CD4-positive, CD25-positive, alpha-beta regulatory T cell (primary cell): ENCODE measurements at regions not wholly inside any gene's neighbourhood (a gene's known extent, or its start where the extent isn't known, plus 50 kb on each side); places are given as distances from the start of the nearest gene placed in this dataset.

Source experiments
- ATAC-seq, 2 donors: fragments of 150-1000 bp; cut with Tn5 transposase; one replicate each; pipeline ENCODE4 v1.10.0; 2021; ENCODE audit warnings: low read depth in 2 of 2, moderate number of reproducible peaks in 2 of 2, moderate library complexity in 1 of 2
- DNase-seq, 3 donors: peaks; one replicate each; pipeline versions ENCODE4 v3.0.0 to v3.0.0-alpha.2; 2012 to 2022; ENCODE audit warnings: mixed read lengths in 1 of 3
- H3K27ac ChIP-seq: one replicate; pipeline ENCODE4 v1.7.0; 2013; ENCODE audit warnings: mild to moderate bottlenecking, low read length; ENCODE audit not compliant: insufficient read depth, poor library complexity, severe bottlenecking
- H3K27me3 ChIP-seq: one replicate; pipeline ENCODE4 v1.7.0; 2013; ENCODE audit warnings: low read length; ENCODE audit not compliant: control insufficient read depth, insufficient read depth
- H3K36me3 ChIP-seq: one replicate; pipeline ENCODE4 v1.7.0; 2013; ENCODE audit warnings: mild to moderate bottlenecking, low read length, moderate library complexity; ENCODE audit not compliant: control insufficient read depth, insufficient read depth
- H3K4me1 ChIP-seq: 2 replicates; pipeline ENCODE4 v1.7.0; 2013; ENCODE audit warnings: mild to moderate bottlenecking, low read length; ENCODE audit not compliant: insufficient read depth, control insufficient read depth, poor library complexity, severe bottlenecking
- H3K4me3 ChIP-seq: one replicate; pipeline ENCODE4 v1.7.0; 2013; ENCODE audit warnings: low read depth, mild to moderate bottlenecking, low read length, moderate library complexity
- H3K9me3 ChIP-seq, 2 experiments: 1 replicate in 1 of 2; 2 replicates in 1 of 2; pipeline ENCODE4 v1.7.0; 2013; ENCODE audit warnings: low read length in 2 of 2, mild to moderate bottlenecking in 1 of 2, moderate library complexity in 1 of 2; ENCODE audit not compliant: control insufficient read depth in 2 of 2
- H3K27ac Mint-ChIP-seq, 3 donors: one replicate each; pipeline ENCODE4 v1.8.0; 2020 to 2022; ENCODE audit warnings: mild to moderate bottlenecking in 3 of 3, mixed read lengths in 3 of 3, moderate library complexity in 2 of 3
- H3K27me3 Mint-ChIP-seq: one replicate; pipeline ENCODE4 v1.8.0; 2022; ENCODE audit warnings: mild to moderate bottlenecking, mixed read lengths
- H3K36me3 Mint-ChIP-seq: one replicate; pipeline ENCODE4 v1.8.0; 2020; ENCODE audit warnings: mixed read lengths
- H3K4me1 Mint-ChIP-seq, 4 donors: one replicate each; pipeline ENCODE4 v1.8.0; 2020 to 2022; ENCODE audit warnings: mixed read lengths in 4 of 4, mild to moderate bottlenecking in 1 of 4
- H3K4me3 Mint-ChIP-seq, 4 donors: one replicate each; pipeline ENCODE4 v1.8.0; 2020 to 2022; ENCODE audit warnings: mild to moderate bottlenecking in 4 of 4, mixed read lengths in 4 of 4, moderate library complexity in 3 of 4
- H3K9me3 Mint-ChIP-seq, 7 donors: one replicate each; pipeline ENCODE4 v1.8.0; 2020 to 2022; ENCODE audit warnings: mixed read lengths in 7 of 7, mild to moderate bottlenecking in 3 of 7, moderate library complexity in 2 of 7

DNA sequence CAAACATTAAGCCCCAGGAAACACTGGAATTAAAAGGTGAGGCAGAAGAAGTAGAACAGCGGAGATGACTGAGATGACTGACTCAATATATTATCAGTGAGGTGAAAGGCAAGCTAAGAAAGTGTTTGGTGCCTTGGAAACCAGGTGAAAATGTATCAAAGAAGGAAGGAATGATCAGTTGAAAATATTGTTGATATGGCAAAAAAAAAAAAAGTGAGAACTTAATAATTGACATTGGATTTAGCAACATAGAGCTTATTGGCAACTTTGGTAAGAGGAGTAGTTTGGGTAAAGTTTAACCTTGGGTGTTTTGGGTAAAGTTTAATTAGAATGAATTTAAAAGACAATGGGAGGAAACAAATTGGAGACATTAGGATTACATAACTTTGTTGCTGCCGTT, 127.7 kb upstream of the MYOCD start:
- Histone ChIP-seq H3K9me3 (peaks cover 0 to 3% of the 10 kb centered on the region in 2 experiments), H3K4me3 (no peak overlapping the region), H3K27me3 (no peaks in the 10 kb centered on the region), H3K36me3 (no peaks in the 10 kb centered on the region), H3K4me1 (no peaks in the 10 kb centered on the region), H3K27ac (no peak overlapping the region)
- no peak overlapping the region for H3K27ac Mint-ChIP-seq
- H3K27me3 Mint-ChIP-seq = no peaks in the 10 kb centered on the region
- ATAC-seq = no peak
- no peaks in the 10 kb centered on the region for H3K4me1 Mint-ChIP-seq
- no peak for DNase-seq
- no peak overlapping the region for H3K4me3 Mint-ChIP-seq
- peaks cover 0 to 11% (median 3%) of the 10 kb centered on the region in 7 donors for H3K9me3 Mint-ChIP-seq
- no peaks in the 10 kb centered on the region for H3K36me3 Mint-ChIP-seq

DNA sequence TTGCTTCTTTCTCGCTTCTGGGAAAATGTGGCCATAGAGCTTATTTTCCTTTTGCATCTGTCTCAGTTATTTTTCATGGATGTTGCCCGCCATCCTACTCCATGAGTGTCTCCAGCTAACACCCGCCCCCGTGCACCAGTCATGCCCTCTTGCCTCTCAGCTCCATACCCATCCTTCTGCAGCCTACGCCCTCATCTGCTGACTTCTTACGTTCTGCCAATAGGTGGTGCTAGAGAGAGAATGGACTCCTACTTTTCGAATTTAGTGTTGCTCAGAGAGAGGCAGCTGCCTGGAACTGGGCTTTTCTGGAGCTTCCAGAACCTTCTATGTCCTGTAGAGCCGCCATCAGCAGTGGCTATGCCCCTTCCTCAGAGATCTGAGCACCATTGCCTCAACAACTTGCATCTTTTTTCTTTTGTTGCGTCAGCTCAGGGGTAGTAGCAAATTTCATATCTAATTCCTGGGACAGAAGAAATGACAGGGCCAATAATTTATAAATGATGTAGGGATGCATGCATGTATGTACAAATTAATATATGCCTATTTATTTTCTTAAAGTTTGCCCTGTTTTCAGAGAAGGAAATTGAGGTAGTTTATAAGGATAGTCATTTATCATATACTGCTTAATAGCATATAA, 119.7 kb upstream of the MYOCD start:
- Histone ChIP-seq H3K4me3 (no peak overlapping the region), H3K27me3 (no peaks in the 10 kb centered on the region), H3K4me1 (no peaks in the 10 kb centered on the region), H3K27ac (no peak overlapping the region), H3K36me3 (no peaks in the 10 kb centered on the region), H3K9me3 (no peaks in the 10 kb centered on the region)
- ATAC-seq (no peak), DNase-seq (peak in 1 of 3 donors; percentile 8)
- no peaks in the 10 kb centered on the region for H3K36me3 Mint-ChIP-seq
- no peak overlapping the region for H3K27ac Mint-ChIP-seq
- no peaks in the 10 kb centered on the region for H3K4me1 Mint-ChIP-seq
- no peak overlapping the region for H3K4me3 Mint-ChIP-seq
- H3K9me3 Mint-ChIP-seq = peaks cover 0 to 17% (median 3%) of the 10 kb centered on the region in 7 donors
- no peaks in the 10 kb centered on the region for H3K27me3 Mint-ChIP-seq

DNA sequence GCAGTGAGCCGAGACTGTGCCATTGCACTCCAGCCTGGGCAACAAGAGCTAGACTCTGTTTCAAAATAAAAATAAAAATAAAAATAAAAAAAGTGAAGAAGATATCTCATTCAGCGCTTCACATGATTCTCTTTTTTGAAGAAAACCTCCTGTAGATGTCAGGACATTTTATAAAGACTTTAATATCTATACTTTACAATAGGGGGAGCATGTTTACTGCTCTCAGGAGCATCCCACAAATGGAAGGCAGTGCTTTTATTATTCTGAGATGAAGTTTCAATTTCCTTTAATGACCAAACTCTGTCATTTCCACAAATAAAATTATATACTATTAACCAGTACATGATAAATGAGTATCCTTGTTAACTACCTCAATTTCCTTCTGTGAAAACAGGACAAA, 118.7 kb upstream of the MYOCD start:
- Mint-ChIP-seq H3K4me1 (no peaks in the 10 kb centered on the region), H3K27me3 (no peaks in the 10 kb centered on the region), H3K36me3 (no peaks in the 10 kb centered on the region), H3K27ac (no peak overlapping the region), H3K4me3 (no peak overlapping the region), H3K9me3 (peaks cover 0 to 19% (median 3%) of the 10 kb centered on the region in 7 donors)
- H3K27me3 ChIP-seq = no peaks in the 10 kb centered on the region
- ATAC-seq = no peak
- no peaks in the 10 kb centered on the region for H3K36me3 ChIP-seq
- no peak overlapping the region for H3K27ac ChIP-seq
- no peak overlapping the region for H3K4me3 ChIP-seq
- no peak for DNase-seq
- no peaks in the 10 kb centered on the region for H3K4me1 ChIP-seq
- H3K9me3 ChIP-seq = no peaks in the 10 kb centered on the region

DNA sequence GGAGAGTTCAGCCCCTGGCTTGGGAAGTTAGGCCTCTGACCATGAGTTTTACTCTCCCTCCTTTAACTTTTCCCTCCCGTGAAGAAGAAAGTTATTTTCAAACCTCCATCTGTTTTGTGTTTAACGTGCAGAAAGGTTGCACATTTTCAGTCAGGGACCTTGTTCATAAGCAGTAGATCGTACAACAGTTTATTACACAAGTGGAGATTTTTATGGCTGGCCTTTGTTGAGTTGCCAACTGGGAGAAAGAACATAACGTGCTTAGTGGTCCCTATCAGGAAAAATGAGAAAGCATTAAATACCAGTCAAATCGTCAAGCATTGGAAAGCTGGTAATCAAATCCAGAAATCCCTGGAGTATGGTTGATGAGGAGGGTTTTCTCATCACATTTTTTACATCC, 117.9 kb upstream of the MYOCD start:
- Mint-ChIP-seq H3K36me3 (no peaks in the 10 kb centered on the region), H3K27me3 (no peaks in the 10 kb centered on the region), H3K9me3 (peaks cover 0 to 14% (median 3%) of the 10 kb centered on the region in 7 donors), H3K4me3 (no peak overlapping the region), H3K4me1 (no peaks in the 10 kb centered on the region), H3K27ac (no peak overlapping the region)
- H3K27ac ChIP-seq = no peak overlapping the region
- no peaks in the 10 kb centered on the region for H3K27me3 ChIP-seq
- no peaks in the 10 kb centered on the region for H3K36me3 ChIP-seq
- H3K4me1 ChIP-seq = no peaks in the 10 kb centered on the region
- H3K9me3 ChIP-seq = no peaks in the 10 kb centered on the region
- ATAC-seq (no peak), DNase-seq (no peak)
- H3K4me3 ChIP-seq = no peak overlapping the region

DNA sequence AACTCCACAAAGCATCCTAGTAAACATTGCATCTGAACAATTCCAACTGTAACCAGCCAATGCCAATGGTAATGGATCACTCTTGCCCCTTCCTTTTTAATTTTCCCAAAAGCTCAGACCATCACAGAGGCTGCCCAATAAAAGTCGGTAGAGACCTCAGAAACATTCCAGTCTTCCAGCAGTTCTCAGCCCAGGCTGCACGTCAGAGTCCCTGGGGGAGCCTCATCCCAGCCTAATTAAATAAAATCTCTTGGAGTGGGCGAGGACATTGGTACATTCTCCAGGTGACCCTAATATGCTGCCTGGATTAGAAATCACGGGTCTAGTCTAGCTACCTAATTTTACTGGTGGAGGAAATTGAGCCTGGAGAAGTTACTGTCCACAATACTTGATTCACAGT, 117.1 kb upstream of the MYOCD start:
- Histone ChIP-seq H3K4me3 (no peak overlapping the region), H3K27me3 (no peaks in the 10 kb centered on the region), H3K4me1 (no peaks in the 10 kb centered on the region), H3K36me3 (no peaks in the 10 kb centered on the region), H3K27ac (no peak overlapping the region), H3K9me3 (no peaks in the 10 kb centered on the region)
- Mint-ChIP-seq H3K9me3 (peaks cover 0 to 14% (median 3%) of the 10 kb centered on the region in 7 donors), H3K4me3 (no peak overlapping the region), H3K27ac (peak overlapping the region in 1 of 3 donors; percentile 43), H3K36me3 (no peaks in the 10 kb centered on the region), H3K4me1 (no peaks in the 10 kb centered on the region), H3K27me3 (no peaks in the 10 kb centered on the region)
- DNase-seq (no peak), ATAC-seq (no peak)

DNA sequence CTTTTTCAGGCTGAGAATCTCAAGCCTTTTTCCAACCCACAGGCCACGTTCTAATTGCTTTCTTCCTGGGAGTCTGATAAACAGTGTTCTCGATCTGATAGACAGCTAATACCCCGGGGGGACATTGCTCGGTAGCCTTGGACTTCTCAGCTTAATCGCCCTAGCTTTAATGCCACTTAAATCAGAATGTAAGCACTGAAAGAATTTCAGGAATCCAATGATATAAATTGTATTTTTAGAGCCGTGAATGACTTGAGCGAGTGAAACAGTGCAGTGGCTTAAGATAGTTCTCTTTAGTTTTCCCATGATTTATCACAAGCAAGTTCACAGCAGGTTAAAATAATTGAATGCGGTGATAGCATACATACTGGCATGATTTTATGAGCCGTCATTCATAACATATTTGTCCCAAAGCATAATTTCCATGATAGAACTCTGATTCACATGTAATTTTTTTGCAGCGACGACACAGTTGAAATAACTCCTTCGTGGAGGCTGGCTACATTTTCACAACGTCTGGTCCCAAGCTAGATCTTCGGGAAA, 116.1 kb upstream of the MYOCD start:
- Histone ChIP-seq H3K9me3 (no peaks in the 10 kb centered on the region), H3K4me3 (no peak overlapping the region), H3K4me1 (no peaks in the 10 kb centered on the region), H3K27me3 (no peaks in the 10 kb centered on the region), H3K36me3 (no peaks in the 10 kb centered on the region), H3K27ac (no peak overlapping the region)
- H3K4me1 Mint-ChIP-seq = no peaks in the 10 kb centered on the region
- H3K4me3 Mint-ChIP-seq = no peak overlapping the region
- ATAC-seq (no peak), DNase-seq (no peak)
- no peak overlapping the region for H3K27ac Mint-ChIP-seq
- H3K27me3 Mint-ChIP-seq = no peaks in the 10 kb centered on the region
- no peaks in the 10 kb centered on the region for H3K36me3 Mint-ChIP-seq
- peaks cover 0 to 14% (median 3%) of the 10 kb centered on the region in 7 donors for H3K9me3 Mint-ChIP-seq

DNA sequence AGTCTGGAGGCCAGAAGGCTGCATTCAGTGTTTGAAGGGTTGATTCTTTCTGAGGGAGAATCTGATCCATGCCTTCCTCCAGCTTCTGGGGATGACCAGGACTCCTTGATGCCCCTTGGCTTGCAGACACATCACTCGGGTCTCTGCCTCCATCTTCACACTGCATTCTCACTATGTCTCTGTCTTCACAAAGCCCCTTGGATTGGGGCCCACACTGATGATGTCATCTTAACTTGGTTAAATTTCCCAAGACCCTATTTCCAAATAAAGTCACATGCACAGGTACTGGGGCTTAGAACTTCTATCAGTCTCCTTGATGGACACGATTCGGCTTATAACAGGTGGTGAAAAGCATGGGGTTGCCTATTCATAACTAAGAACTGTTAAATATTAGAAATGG, 112.1 kb upstream of the MYOCD start:
- DNase-seq (no peak), ATAC-seq (no peak)
- H3K36me3 Mint-ChIP-seq = no peaks in the 10 kb centered on the region
- Histone ChIP-seq H3K4me3 (no peak overlapping the region), H3K27ac (no peak overlapping the region), H3K36me3 (no peaks in the 10 kb centered on the region), H3K27me3 (no peaks in the 10 kb centered on the region), H3K4me1 (no peaks in the 10 kb centered on the region), H3K9me3 (no peaks in the 10 kb centered on the region)
- no peak overlapping the region for H3K27ac Mint-ChIP-seq
- H3K4me1 Mint-ChIP-seq = no peaks in the 10 kb centered on the region
- H3K9me3 Mint-ChIP-seq = peaks cover 0 to 12% (median 1%) of the 10 kb centered on the region in 7 donors
- no peaks in the 10 kb centered on the region for H3K27me3 Mint-ChIP-seq
- no peak overlapping the region for H3K4me3 Mint-ChIP-seq

DNA sequence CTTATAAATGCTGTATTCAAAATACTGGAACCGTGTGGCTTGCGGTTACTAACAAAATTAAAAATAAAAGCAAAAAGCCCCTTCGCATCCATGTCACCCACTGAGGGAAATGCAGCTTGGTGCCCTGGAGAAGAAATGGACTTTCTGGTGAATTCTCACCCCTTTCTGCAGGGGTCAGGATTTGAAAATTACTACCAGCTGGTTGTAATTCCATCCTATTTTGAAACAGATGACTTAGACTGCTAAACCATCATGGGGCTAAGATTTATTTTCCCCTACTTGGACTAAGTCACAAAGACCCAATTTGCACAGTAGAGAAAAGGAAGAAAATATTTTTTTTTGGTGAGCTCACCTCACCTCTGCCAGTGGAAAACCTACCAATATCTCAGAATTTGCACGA, 111.4 kb upstream of the MYOCD start:
- Mint-ChIP-seq H3K4me3 (no peak overlapping the region), H3K9me3 (peaks cover 0 to 12% (median 1%) of the 10 kb centered on the region in 7 donors), H3K4me1 (no peaks in the 10 kb centered on the region), H3K36me3 (no peaks in the 10 kb centered on the region), H3K27ac (no peak overlapping the region), H3K27me3 (no peaks in the 10 kb centered on the region)
- Histone ChIP-seq H3K27me3 (no peaks in the 10 kb centered on the region), H3K4me1 (no peaks in the 10 kb centered on the region), H3K27ac (no peak overlapping the region), H3K4me3 (no peak overlapping the region), H3K36me3 (no peaks in the 10 kb centered on the region), H3K9me3 (no peaks in the 10 kb centered on the region)
- ATAC-seq = no peak
- DNase-seq = no peak
